ENCODE measurements at regions not wholly inside any gene's neighbourhood (a gene's known extent, or its start where the extent isn't known, plus 50 kb on each side); places are given as distances from the start of the nearest gene placed in this dataset.

DNA sequence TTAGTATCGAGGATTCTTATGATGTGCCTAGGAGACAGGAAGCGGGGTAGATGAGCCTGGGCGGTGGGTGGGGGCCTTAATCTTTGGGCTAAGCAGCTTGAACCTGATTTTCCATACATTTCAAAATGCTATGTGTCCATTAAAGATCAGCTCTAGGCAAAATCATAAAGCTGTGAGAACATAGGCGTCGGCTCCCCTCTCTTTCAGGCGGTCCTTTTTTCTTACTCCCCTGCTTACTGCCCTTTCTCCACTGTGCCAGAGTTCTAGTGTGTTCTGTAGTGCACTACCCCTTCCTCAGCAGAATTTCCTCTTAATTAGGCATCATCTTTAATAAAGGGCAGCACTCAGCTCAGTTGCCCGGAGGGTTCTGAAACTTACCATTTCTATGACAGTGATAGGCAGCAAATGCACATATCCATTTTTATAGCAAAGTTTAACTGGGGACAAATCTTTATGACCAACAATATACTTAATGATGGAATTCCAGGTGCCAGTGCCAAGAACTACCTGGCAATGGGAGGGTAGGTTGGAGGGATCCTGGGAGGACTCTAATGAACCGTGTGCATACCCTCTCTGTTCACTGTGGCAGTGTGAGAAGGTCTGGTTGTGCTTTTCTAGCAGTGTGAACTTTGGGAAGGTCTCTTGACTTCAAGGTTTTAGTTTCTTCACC is 404.5 kb upstream of the TPM1 start:
- Histone ChIP-seq H3K4me3 (ENCODE audit: low read length) (no peak overlapping the region), H3K27me3 (ENCODE audit: low read depth, low read length) (no peaks in the 10 kb centered on the region), H3K4me1 (ENCODE audit: low read length) (peaks cover 12% of the 10 kb centered on the region), H3K9me3 (ENCODE audit: insufficient read depth, low read length) (no peaks in the 10 kb centered on the region), H3K4me2 (ENCODE audit: low read length) (no peak overlapping the region), H3K79me2 (ENCODE audit: low read length) (no peaks in the 10 kb centered on the region), H4K20me1 (ENCODE audit: insufficient read depth, low read length) (no peaks in the 10 kb centered on the region), H2AFZ (ENCODE audit: low read depth, low read length) (no peak overlapping the region), H3K27ac (ENCODE audit: low read length) (no peak overlapping the region), H3K9ac (ENCODE audit: low read length) (no peak overlapping the region), H3K36me3 (replicated peaks; ENCODE audit: low read depth, low read length) (no peaks in the 10 kb centered on the region)
- TF ChIP-seq CTCF (IDR thresholded peaks at IDR 0.05; ENCODE audit: low read depth, low read length) (no peak), EZH2phosphoT487 (IDR thresholded peaks at IDR 0.05; ENCODE audit: low read depth) (no peak)

DNA sequence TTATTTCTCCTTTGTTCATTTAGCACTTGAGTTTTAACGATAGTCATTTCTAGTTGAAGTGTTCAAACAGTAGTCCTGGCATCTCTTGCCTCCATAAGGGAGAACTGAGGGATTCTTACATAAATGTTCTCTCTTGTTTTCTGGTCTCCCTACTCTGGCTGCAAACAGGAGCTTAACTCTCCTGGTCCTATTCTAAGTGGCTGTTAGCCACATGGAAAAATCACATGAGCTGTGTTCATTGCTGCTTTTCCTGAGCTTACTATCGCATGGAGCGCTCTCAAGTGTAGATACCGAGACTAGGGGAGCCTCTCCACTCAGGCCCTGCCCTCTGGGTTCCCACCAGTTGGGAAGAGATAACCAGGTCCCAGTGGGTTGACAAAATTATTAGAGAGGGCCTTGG is 403.1 kb upstream of the TPM1 start:
- Histone ChIP-seq H3K79me2 (ENCODE audit: low read length) (no peaks in the 10 kb centered on the region), H3K27ac (ENCODE audit: low read length) (no peak overlapping the region), H3K9me3 (ENCODE audit: insufficient read depth, low read length) (no peaks in the 10 kb centered on the region), H3K9ac (ENCODE audit: low read length) (no peak overlapping the region), H3K36me3 (replicated peaks; ENCODE audit: low read depth, low read length) (no peaks in the 10 kb centered on the region), H3K4me2 (ENCODE audit: low read length) (no peak overlapping the region), H3K4me1 (ENCODE audit: low read length) (peaks cover 12% of the 10 kb centered on the region), H4K20me1 (ENCODE audit: insufficient read depth, low read length) (no peaks in the 10 kb centered on the region), H2AFZ (ENCODE audit: low read depth, low read length) (no peak overlapping the region), H3K27me3 (ENCODE audit: low read depth, low read length) (no peaks in the 10 kb centered on the region), H3K4me3 (ENCODE audit: low read length) (no peak overlapping the region)
- TF ChIP-seq CTCF (IDR thresholded peaks at IDR 0.05; ENCODE audit: low read depth, low read length) (no peak), EZH2phosphoT487 (IDR thresholded peaks at IDR 0.05; ENCODE audit: low read depth) (no peak)

DNA sequence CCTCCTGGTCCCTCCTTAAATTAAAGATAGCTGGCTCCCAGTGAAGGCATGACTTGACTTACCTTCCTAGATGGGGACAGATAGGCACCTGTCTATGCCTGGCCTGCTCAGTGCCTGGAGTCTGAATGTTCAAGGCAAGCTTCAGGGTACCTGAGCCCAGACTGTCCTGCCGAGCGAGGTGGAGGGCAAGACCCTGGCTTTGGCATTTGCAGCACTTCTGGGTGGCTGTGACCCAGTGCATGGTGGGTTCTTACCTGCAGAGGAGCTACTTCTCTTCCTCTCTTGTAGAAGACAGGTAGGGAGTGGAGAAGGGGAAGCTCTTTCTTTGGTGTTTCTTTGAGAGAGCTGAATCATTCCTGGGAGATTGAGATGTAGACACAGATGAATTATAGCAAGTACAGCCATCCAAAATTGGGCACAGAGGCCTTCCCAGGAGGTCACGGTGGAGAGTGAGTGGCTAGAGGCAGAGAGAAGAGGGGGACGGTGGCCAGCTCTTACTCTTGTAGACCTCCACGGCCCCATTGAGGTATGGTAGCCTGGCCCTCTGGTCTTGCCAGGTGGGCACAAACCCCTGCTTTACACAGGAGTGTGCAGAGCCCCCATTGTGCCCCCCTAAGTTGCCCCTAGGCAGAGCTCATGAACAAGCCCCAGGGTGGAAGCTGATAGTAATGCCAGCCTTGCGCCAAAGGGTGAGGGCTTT is 402.5 kb upstream of the TPM1 start:
- Histone ChIP-seq H3K27me3 (ENCODE audit: low read depth, low read length) (no peaks in the 10 kb centered on the region), H3K9me3 (ENCODE audit: insufficient read depth, low read length) (no peaks in the 10 kb centered on the region), H3K79me2 (ENCODE audit: low read length) (no peaks in the 10 kb centered on the region), H3K4me2 (ENCODE audit: low read length) (no peak overlapping the region), H2AFZ (ENCODE audit: low read depth, low read length) (no peak overlapping the region), H3K4me3 (ENCODE audit: low read length) (no peak overlapping the region), H3K9ac (ENCODE audit: low read length) (no peak overlapping the region), H3K4me1 (ENCODE audit: low read length) (peaks cover 12% of the 10 kb centered on the region), H4K20me1 (ENCODE audit: insufficient read depth, low read length) (no peaks in the 10 kb centered on the region), H3K36me3 (replicated peaks; ENCODE audit: low read depth, low read length) (no peaks in the 10 kb centered on the region), H3K27ac (ENCODE audit: low read length) (no peak overlapping the region)
- TF ChIP-seq EZH2phosphoT487 (IDR thresholded peaks at IDR 0.05; ENCODE audit: low read depth) (no peak), CTCF (IDR thresholded peaks at IDR 0.05; ENCODE audit: low read depth, low read length) (no peak)

DNA sequence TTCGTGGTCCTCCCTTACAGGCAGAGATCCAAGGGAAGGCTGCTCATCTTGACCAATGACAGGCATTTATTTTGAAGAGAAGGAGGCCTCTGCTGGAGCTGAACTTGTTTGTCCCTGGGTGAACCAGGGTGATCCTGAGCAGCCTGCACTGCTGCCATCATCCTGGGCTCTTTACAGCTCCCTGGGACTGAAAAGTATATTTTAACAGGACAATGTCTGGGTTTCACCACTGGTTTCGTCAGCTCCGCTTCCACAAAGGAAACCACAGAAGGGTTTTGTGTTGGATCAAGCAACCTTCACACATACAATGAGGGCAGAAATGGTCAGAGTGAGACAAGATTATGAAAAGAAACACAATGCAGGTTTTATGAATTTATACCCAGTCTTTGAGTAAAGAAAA is 400.7 kb upstream of the TPM1 start:
- Histone ChIP-seq H3K27ac (ENCODE audit: low read length) (no peak overlapping the region), H4K20me1 (ENCODE audit: insufficient read depth, low read length) (no peaks in the 10 kb centered on the region), H3K9ac (ENCODE audit: low read length) (no peak overlapping the region), H2AFZ (ENCODE audit: low read depth, low read length) (no peak overlapping the region), H3K36me3 (replicated peaks; ENCODE audit: low read depth, low read length) (no peaks in the 10 kb centered on the region), H3K4me3 (ENCODE audit: low read length) (no peak overlapping the region), H3K9me3 (ENCODE audit: insufficient read depth, low read length) (no peaks in the 10 kb centered on the region), H3K4me2 (ENCODE audit: low read length) (no peak overlapping the region), H3K4me1 (ENCODE audit: low read length) (peaks cover 4% of the 10 kb centered on the region), H3K27me3 (ENCODE audit: low read depth, low read length) (no peaks in the 10 kb centered on the region), H3K79me2 (ENCODE audit: low read length) (no peaks in the 10 kb centered on the region)
- TF ChIP-seq CTCF (IDR thresholded peaks at IDR 0.05; ENCODE audit: low read depth, low read length), result no peak

All from OCI-LY3 (cell line).